ENCODE measurements at regions not wholly inside any gene's neighbourhood (a gene's known extent, or its start where the extent isn't known, plus 50 kb on each side); places are given as distances from the start of the nearest gene placed in this dataset.

- TF ChIP-seq CTCF (IDR thresholded peaks at IDR 0.05; ENCODE audit: insufficient read depth, low read length, poor library complexity, severe bottlenecking) (no peak), EZH2phosphoT487 (conservative IDR thresholded peaks at IDR 0.05; ENCODE audit: low read length) (no peak)
Measured at GRCh38 chr18:56019908-56020307, 431.9 kb upstream of the TCF4 start.

Data from SU-DHL-6 (cell line).